ENCODE measurements at regions not wholly inside any gene's neighbourhood (a gene's known extent, or its start where the extent isn't known, plus 50 kb on each side); places are given as distances from the start of the nearest gene placed in this dataset.
"Not testable (repeated sequence)": the region's sequence is repeated elsewhere in the genome, so short reads cannot be mapped to it uniquely, and the experiment has no call there.

- DNase-seq (ENCODE audit: low read depth in 2 of 2), result no peak
Observed at GRCh38 chr19:5290336-5291262, 50.0 kb downstream of the PTPRS start.

- no peak for DNase-seq (ENCODE audit: low read depth in 2 of 2)
Observed at GRCh38 chr19:5289060-5289990, 51.3 kb downstream of the PTPRS start.

GRCh38 chr19:5288347-5288739 lies 52.3 kb downstream of the PTPRS start:
- no peak for DNase-seq (ENCODE audit: low read depth in 2 of 2)

- DNase-seq (ENCODE audit: low read depth in 2 of 2), result no peak
Observed at GRCh38 chr19:5287066-5287465, 53.5 kb downstream of the PTPRS start.

GRCh38 chr19:5286465-5287029 lies 54.1 kb downstream of the PTPRS start:
- no peak for DNase-seq (ENCODE audit: low read depth in 2 of 2)

GRCh38 chr19:5285955-5286354 lies 54.7 kb downstream of the PTPRS start:
- no peak for DNase-seq (ENCODE audit: low read depth in 2 of 2)

DNA sequence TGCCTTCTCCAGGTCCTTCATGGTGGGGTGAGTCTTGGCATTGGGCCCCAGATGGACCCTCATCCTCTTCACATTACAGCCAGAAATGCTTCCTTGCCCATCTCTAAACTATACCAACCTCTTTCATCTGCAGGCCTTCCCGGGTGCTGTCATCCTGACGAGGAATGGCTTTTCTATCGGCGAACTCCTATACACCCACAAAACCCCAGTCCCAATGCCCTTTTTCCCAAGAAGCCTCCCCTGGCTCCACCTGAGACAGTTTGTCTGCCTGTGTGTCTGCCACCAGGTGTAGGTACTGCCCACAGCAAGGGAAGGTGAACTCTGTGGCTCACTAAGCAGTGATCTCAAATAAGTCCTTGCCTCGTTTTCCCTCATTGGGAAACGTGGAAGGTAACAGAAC lies 55.3 kb downstream of the PTPRS start:
- DNase-seq (ENCODE audit: low read depth in 2 of 2), result no peak

- no peak for DNase-seq (ENCODE audit: low read depth in 2 of 2)
Observed at GRCh38 chr19:5282901-5283300, 57.7 kb downstream of the PTPRS start.

- no peak for DNase-seq (ENCODE audit: low read depth in 2 of 2)
Observed at GRCh38 chr19:5281588-5281987, 59.0 kb downstream of the PTPRS start.

DNA sequence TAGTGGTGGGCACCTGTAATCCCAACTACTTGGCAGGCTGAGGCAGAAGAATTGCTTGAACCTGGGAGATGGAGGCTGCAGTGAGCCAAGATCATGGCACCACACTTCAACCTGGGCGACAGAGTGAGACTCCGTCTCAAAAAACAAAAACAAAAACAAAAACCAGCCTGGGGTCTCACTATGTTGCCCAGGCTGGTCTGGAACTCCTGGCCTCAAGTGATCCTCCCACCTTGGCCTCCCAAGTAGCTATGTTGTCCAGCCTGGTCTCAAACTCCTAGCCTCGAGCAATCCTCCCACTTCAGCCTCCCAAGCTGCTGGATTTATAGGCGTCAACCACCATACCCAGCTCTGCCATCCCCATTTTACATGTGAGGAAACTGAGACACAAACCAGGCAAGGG lies 64.9 kb downstream of the PTPRS start:
- DNase-seq (ENCODE audit: low read depth in 2 of 2), result not testable (repeated sequence)

DNA sequence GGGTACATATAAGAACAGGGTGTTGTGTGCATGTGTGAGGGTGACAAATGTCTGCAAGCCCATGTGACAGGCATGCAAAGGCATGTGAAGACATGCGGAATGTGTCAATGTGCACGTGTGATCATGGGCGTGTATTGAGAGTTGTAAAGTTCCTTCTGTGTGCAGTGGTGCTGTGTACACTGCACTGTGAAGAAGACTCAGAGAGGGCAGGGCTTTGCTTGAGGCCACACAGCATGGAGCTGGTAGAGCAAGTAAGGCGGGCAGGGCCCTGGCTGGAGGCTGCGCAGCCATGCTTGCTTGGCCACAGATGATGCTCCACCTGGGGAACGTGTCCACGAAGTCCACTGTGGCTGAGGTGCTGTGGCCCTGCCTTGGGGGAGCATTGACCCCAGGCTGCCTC lies 66.8 kb downstream of the PTPRS start:
- DNase-seq (ENCODE audit: low read depth in 2 of 2), result no peak

DNA sequence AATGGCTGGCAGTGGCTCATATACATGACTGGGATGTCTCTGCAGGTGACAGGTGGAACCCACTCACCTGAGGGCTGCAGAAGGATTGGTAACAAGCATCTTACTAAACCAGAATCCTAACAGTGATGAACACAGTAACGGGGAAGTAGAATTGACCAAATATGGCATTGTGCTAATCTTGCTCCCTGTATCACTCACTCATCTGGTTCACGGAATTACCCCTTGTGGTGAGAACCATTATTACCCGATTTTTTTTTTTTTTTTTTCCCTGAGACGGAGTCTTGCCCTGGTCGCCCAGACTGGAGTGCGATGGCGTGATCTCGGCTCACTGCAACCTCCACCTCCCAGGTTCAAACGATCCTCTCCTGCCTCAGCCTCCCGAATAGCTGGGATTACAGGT lies 69.5 kb downstream of the PTPRS start:
- no peak for DNase-seq (ENCODE audit: low read depth in 2 of 2)

DNA sequence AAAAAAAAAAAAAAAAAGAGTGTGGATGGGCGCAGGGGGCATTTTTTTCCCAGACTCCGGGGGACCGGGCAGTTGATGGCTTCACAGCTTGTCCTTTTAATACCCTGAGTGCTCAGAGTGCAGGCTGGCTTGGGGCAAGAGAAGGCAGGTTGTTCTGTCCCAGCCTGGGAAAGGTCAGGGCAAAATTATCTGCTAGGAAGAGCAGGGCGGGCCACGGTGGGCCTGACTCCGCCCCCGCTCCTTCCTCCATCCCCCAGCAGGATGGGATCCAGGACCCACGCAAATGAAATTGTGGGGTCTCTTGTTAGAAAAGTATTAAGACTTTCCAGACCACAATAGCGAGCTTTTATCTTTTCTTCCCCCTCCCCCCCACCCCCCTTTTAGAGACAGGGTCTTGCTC lies 70.7 kb downstream of the PTPRS start:
- DNase-seq (ENCODE audit: low read depth in 2 of 2), result no peak

DNA sequence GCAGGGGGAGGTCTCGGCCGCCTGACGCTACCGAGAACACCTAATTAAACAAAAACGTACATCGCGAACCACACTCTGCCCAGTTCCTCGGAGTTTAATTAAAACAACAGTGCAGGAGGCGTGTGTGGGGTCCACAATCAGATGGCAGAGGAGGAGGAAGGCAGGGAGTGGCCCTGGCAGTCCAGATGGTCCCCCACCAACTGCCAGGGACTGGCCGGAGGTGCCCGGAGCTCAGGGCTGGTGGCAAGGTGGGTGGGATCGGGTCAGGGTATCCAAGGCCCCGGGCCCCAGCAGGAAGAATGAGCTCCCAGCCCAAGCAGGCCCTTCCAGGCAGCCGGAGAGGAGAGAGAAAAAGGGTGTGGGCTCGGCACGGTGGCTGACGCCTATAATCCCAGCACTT lies 71.3 kb downstream of the PTPRS start:
- no peak for DNase-seq (ENCODE audit: low read depth in 2 of 2)

- DNase-seq (ENCODE audit: low read depth in 2 of 2), result no peak
Observed at GRCh38 chr19:5268801-5269200, 71.8 kb downstream of the PTPRS start.

GRCh38 chr19:5265260-5265659 lies 75.4 kb downstream of the PTPRS start:
- no peak for DNase-seq (ENCODE audit: low read depth in 2 of 2)

DNA sequence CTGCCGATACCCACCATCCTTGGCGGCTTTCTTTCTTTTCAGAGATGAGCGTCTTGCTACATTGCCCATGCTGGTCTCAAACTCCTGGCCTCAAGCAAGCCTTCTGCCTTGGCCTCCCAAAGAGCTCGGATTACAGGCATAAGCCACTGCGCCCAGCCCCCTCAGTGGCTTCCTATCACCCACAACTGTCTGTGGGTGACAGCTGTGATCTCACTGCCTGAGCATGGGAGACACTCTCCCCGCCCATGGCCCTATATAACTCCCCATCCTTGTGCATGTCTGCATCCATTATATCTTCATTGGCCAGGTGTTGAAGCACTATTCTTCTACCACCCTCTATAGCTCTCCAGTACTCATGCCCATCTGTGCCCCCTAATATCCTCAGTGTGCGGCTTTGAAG lies 76.2 kb downstream of the PTPRS start:
- DNase-seq (ENCODE audit: low read depth in 2 of 2), result no peak

- no peak for DNase-seq (ENCODE audit: low read depth in 2 of 2)
Observed at GRCh38 chr19:5263615-5264014, 77.0 kb downstream of the PTPRS start.

DNA sequence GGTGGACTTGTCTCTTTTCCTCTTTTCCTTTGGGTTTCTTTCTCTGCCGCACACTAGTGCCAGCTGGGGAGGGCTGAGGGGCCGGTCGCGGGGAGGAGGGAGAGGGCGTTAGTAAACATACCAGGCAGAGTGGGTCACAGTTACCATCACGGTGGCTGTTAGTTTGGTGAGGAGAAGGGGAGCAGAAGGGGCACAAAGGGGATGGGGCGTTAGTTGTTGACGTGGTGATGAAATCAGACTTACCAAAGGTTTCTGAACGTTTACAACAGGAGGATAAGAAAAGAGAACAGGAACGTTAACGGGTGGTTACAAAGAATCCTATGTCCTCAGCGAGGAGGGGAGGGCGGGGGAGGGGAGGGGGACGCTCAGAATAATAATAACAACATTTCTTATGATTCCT lies 77.9 kb downstream of the PTPRS start:
- DNase-seq (ENCODE audit: low read depth in 2 of 2), result no peak

DNA sequence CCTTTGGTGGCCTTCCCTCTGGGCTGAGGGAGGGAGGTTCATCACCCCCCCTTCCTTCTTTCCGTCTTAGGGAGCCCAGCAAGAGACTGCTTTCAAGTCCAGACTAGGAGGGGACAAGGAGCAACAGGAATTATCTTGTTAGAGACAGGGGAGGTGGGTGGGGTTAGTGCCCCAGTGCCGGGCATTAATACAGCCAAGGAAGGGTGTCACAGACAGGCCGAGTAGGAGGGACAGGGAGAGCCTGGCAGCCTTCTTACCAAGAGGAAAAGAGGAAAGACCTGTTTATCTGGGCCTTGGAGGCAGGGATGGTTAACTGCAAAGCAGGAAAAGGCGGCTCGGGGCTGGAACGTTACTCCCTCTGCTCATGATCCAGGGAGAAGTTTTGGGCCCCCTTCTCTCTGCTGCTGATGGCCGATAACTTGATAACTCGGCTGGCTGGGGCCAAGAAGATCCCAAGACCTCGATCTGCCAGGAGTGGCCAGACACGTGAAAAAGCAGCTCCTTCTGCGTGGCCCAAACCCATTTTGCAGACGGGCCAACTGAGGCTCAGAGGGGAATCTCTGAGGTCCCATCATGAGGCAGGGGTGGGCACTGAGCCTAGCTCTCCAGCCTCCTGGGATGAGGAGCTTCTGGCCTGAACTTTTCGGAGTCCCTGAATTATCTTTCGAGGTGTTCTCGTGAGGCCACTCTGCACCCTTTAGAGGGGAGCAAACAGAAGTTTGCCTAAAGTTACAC lies 79.3 kb downstream of the PTPRS start:
- DNase-seq (ENCODE audit: low read depth in 2 of 2), result no peak

DNA sequence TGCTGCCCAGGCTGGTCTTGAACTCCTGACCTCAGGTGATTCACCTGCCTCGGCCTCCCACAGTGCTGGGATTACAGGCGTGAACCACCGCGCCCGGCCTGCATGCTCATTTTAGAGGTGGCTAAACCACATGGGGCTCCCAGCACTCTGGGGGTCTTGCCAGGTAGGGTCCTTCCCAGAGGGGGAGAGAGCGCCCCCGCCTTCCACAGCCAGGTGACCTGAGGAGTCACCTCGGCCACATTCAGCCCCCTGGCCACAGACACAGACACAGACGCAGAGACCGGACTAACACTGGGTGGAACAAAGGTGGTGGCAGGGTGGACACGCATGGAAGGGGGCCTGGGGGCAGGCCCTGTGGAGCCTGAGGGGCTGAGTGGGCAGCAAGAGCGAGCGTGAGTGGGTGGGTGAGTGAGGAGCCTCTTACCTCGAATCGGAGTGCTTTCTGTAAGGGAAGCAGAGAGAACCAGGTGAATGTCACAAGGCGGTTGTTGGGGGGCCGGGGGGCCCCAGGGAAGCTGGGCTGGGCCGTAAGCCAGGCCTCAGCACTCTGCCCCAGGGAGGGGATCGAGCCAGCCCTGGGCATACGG lies 80.1 kb downstream of the PTPRS start:
- no peak for DNase-seq (ENCODE audit: low read depth in 2 of 2)
